ENCODE measurements at regions not wholly inside any gene's neighbourhood (a gene's known extent, or its start where the extent isn't known, plus 50 kb on each side); places are given as distances from the start of the nearest gene placed in this dataset.

DNA sequence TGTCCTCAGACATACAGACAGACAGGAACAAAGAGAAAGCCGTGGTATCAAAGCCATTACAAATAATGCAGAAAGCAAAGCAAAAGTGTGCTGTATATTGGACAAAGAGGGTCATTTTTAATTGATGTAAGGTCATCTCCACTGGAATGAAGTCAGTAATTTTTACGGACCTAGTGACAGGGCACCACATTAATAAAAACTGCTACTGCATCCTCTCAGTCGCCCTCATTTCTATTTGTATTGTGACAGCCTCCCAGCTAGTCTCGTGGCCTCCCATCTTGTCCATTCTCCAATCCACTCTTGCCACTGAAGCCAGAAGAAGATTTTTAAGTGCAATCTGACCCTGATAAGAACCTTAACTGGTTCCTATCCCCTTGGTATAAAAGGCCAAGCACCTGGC is 132.4 kb downstream of the NUAK1 start:
- ATAC-seq: no peak
- TF ChIP-seq POLR2A (IDR thresholded peaks at IDR 0.05) (no peak), POLR2AphosphoS5 (IDR thresholded peaks at IDR 0.05) (no peak), EP300 (IDR thresholded peaks at IDR 0.05) (no peak)
- TF ChIP-seq, protein P1, sequence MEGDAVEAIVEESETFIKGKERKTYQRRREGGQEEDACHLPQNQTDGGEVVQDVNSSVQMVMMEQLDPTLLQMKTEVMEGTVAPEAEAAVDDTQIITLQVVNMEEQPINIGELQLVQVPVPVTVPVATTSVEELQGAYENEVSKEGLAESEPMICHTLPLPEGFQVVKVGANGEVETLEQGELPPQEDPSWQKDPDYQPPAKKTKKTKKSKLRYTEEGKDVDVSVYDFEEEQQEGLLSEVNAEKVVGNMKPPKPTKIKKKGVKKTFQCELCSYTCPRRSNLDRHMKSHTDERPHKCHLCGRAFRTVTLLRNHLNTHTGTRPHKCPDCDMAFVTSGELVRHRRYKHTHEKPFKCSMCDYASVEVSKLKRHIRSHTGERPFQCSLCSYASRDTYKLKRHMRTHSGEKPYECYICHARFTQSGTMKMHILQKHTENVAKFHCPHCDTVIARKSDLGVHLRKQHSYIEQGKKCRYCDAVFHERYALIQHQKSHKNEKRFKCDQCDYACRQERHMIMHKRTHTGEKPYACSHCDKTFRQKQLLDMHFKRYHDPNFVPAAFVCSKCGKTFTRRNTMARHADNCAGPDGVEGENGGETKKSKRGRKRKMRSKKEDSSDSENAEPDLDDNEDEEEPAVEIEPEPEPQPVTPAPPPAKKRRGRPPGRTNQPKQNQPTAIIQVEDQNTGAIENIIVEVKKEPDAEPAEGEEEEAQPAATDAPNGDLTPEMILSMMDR (IDR thresholded peaks at IDR 0.05): no peak
- Histone ChIP-seq H3K4me1 (no peaks in the 10 kb centered on the region), H3K36me3 (no peaks in the 10 kb centered on the region), H3K9me3 (no peaks in the 10 kb centered on the region), H3K27ac (no peak overlapping the region), H3K4me3 (no peak overlapping the region), H3K27me3 (no peaks in the 10 kb centered on the region)
- WGBS, 2 donors (ENCODE audit: low coverage in 1 of 2): 78 to 88% methylated on average over 4 of the region's 4 CpGs

DNA sequence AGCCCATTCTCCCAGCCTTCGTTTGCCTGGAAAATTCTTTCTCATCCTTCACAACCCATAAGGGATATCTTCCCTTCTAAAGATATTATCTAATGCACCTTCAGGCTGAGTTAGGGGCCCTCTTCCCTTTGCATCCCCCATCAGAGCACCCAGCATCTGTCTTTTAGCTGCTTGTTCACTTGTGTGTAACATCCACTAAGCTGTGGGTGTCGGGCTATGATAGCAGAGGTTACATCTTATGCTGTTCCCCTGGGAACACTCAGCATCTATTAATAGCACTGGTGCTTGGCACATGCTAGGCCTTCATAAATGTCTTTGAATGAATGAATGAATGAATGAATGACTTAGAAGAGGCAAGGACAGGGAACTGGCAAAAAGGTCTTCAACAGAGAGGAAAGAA is 131.8 kb downstream of the NUAK1 start:
- no peak for ATAC-seq
- TF ChIP-seq, protein P1 (IDR thresholded peaks at IDR 0.05): no peak
- TF ChIP-seq POLR2A (IDR thresholded peaks at IDR 0.05): no peak
- no peak for TF ChIP-seq POLR2AphosphoS5 (IDR thresholded peaks at IDR 0.05)
- TF ChIP-seq EP300 (IDR thresholded peaks at IDR 0.05): no peak
- no peaks in the 10 kb centered on the region for H3K9me3 ChIP-seq
- WGBS, 2 donors (ENCODE audit: low coverage in 1 of 2): 70 to 92% methylated on average over 2 of the region's 2 CpGs
- H3K36me3 ChIP-seq: no peaks in the 10 kb centered on the region
- H3K4me1 ChIP-seq: no peaks in the 10 kb centered on the region
- H3K27ac ChIP-seq: no peak overlapping the region
- no peak overlapping the region for H3K4me3 ChIP-seq
- no peaks in the 10 kb centered on the region for H3K27me3 ChIP-seq

DNA sequence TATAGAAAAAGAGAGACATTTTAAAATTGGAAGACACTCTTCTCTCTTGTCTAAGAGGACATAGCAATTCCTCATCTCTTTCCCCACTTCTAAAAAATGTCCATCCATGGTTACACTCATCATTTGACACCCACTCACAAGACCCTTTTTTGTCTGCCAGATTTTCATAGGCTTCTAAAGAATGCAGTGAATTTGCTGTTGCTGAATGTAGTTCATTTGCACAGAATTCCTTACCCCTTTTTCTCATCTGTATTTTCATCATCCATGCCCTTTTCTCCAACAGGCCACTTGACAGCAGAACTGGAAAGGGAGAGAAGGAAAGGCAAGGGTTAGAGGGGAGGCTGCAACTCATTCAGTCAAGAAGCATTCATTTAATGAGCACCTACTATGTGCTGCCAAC is 128.0 kb downstream of the NUAK1 start:
- no peak overlapping the region for H3K27ac ChIP-seq

More for the DNA sequence above, 128.0 kb downstream of the NUAK1 start:
- no peaks in the 10 kb centered on the region for H3K9me3 ChIP-seq
- no peaks in the 10 kb centered on the region for H3K36me3 ChIP-seq
- no peaks in the 10 kb centered on the region for H3K4me1 ChIP-seq
- no peak overlapping the region for H3K4me3 ChIP-seq
- H3K27me3 ChIP-seq: no peaks in the 10 kb centered on the region
- no peak for TF ChIP-seq POLR2AphosphoS5 (IDR thresholded peaks at IDR 0.05)
- TF ChIP-seq, protein P1 (IDR thresholded peaks at IDR 0.05): no peak
- no peak for TF ChIP-seq EP300 (IDR thresholded peaks at IDR 0.05)
- no peak for TF ChIP-seq POLR2A (IDR thresholded peaks at IDR 0.05)
- ATAC-seq: no peak
